GM19328 (cell line): ENCODE measurements at regions not wholly inside any gene's neighbourhood (a gene's known extent, or its start where the extent isn't known, plus 50 kb on each side); places are given as distances from the start of the nearest gene placed in this dataset.
"Not testable (repeated sequence)": the region's sequence is repeated elsewhere in the genome, so short reads cannot be mapped to it uniquely, and the experiment has no call there.

Experiments used
- ATAC-seq: cut with Tn5 transposase; IDR thresholded peaks from one replicate; pipeline ENCODE4 v1.9.1; 2021; ENCODE audit warnings: mild to moderate bottlenecking, moderate library complexity; ENCODE audit not compliant: unreplicated experiment

DNA sequence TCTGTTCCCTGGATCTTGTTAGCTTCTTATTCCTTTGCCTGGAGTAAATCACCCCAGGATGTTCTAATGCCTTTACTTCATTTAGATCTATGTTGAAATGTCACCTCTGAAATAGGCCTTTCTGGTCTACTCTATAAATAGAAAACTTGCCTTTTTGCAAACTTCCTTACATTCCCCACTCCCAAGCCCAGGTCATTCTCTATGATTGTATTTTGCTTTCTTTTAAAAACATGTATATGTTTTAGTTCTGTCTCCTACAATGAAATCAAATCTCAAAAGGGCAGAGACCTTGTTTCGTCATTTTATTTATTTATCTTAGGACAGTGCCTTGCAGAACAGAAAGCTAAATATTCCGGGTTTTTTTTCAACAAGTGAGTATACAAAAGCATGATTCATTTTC lies 1657.7 kb upstream of the C9orf72 start:
- no peak for ATAC-seq

- no peak for ATAC-seq
Observed at GRCh38 chr9:29233193-29233592, 1659.9 kb upstream of the C9orf72 start.

DNA sequence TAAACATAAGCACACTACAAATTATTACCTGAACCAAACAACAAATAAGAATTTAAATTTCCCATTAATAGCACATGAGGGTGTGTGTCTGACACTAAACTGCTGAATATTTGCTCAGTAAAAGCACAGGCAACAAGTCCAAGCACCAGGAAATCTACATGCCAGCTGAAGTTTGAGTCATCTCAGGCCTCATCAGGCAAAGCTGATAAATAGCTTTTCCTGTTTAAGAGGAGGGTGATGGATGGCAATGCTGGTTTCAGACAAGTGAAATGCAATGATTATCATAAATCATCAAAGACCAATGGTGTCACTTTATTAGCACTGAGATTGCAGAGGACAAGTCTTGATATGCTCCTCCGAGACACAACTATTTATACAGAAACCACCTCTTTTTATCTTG lies 1668.0 kb upstream of the C9orf72 start:
- no peak for ATAC-seq

DNA sequence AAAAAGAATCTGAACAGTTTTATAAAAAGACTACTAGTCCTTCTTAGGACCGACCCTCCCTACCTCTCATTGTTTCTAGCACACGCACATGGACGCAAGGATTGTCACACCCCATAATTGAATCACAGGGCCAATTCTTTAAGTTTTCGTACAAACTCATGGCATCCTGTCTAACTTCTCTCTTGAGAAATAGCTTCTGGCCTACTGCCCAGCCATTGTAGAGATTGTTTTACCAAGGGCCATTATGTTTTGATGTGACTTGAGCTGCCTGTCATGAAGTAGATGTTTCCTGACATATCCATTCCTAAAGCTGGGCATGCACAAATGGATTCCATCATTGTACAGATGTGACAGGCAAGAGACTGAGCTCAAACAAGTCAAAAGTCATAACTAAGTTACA lies 1672.1 kb upstream of the C9orf72 start:
- no peak for ATAC-seq

DNA sequence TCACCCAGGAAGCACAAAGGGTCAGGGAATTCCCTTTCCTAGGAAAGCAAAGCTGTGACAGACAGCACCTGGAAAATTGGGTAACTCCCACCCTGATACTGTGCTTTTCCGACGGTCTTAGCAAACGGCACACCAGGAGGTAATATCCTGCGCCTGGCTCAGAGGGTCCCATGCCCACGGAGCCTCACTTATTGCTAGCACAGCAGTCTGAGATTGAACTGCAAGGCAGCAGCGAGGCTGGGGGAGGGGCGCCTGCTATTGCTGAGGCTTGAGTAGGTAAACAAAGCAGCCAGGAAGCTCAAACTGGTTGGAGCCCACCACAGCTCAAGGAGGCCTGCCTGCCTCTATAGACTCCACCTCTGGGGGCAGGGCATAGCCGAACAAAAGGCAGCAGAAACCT lies 1697.1 kb upstream of the C9orf72 start:
- ATAC-seq: not testable (repeated sequence)

- ATAC-seq: no peak
Observed at GRCh38 chr9:29282121-29282520, 1708.8 kb upstream of the C9orf72 start.

- ATAC-seq: no peak
Observed at GRCh38 chr9:29285818-29286217, 1712.5 kb upstream of the C9orf72 start.

GRCh38 chr9:29289365-29289764 lies 1716.1 kb upstream of the C9orf72 start:
- no peak for ATAC-seq

- ATAC-seq: no peak
Observed at GRCh38 chr9:29290516-29290915, 1717.2 kb upstream of the C9orf72 start.

GRCh38 chr9:29297592-29297991 lies 1724.3 kb upstream of the C9orf72 start:
- ATAC-seq: no peak

GRCh38 chr9:29311221-29311620 lies 1737.9 kb upstream of the C9orf72 start:
- ATAC-seq: no peak

GRCh38 chr9:29312327-29312726 lies 1739.0 kb upstream of the C9orf72 start:
- ATAC-seq: no peak

GRCh38 chr9:29319736-29320513 lies 1746.6 kb upstream of the C9orf72 start:
- no peak for ATAC-seq

- peak; percentile 64 for ATAC-seq
Observed at GRCh38 chr9:29322240-29322639, 1749.0 kb upstream of the C9orf72 start.

GRCh38 chr9:29325894-29326293 lies 1752.6 kb upstream of the C9orf72 start:
- ATAC-seq: no peak

GRCh38 chr9:29332789-29333188 lies 1759.5 kb upstream of the C9orf72 start:
- no peak for ATAC-seq

GRCh38 chr9:29336281-29336680 lies 1763.0 kb upstream of the C9orf72 start:
- no peak for ATAC-seq

- ATAC-seq: no peak
Observed at GRCh38 chr9:29339387-29339786, 1766.1 kb upstream of the C9orf72 start.

GRCh38 chr9:29348999-29349398 lies 1775.7 kb upstream of the C9orf72 start:
- no peak for ATAC-seq

DNA sequence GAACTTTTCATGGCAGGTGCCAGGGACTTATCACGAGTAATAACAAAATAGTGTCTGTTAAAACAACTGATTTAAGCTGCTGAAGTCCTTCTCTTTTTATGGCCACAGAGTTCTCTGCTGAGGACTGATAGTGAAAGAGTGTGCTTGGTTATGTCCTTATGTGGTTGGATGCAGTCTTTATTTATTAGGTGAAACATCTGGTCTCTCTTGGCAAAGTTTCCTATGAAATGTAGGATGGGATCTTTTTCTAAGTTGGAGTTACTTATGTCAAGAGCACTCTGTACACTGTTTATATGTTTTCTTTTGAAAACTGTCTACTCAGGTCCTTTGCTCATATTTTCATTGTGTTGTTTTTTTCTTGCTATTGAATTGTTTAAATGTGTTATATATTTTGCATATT lies 1816.1 kb upstream of the C9orf72 start:
- no peak for ATAC-seq

DNA sequence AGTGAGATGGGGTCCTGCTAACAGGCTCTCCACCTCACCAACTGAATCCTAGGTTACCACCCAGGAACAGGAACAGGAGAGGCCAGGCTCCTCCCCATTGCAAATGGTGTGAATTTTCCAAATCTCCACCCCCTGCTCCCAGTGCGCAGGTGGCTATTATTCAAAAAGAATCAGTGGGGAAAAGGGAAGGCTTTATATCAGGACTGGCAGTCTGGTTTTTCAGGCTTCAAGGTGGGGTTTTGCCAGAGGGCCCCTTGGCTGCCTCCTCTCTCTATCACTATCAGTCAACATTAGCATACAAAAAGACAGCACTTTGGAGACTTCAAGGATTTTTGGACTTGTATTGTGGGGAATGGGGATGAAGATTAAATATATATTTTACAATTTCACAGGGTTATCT lies 1817.6 kb upstream of the C9orf72 start:
- ATAC-seq: no peak

- ATAC-seq: no peak
Observed at GRCh38 chr9:29393064-29393463, 1819.8 kb upstream of the C9orf72 start.

DNA sequence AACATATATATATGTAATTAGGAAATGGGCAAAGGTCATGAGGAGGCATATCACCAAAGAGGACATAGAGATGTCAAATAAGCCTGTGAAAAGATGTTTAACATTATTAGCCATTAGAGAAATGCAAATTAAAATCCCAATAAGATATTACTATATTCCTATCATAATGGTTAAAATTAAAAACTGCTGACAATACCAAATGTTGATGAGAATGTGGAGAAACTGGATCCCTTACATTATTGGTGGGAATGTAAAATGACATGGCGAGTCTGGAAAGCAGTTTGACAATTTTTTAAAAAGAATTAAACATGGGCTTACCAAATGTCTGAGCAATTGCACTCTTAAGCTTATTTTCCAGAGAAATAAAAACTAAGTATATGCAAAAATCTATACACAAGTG lies 1821.6 kb upstream of the C9orf72 start:
- no peak for ATAC-seq
